ENCODE measurements at regions not wholly inside any gene's neighbourhood (a gene's known extent, or its start where the extent isn't known, plus 50 kb on each side); places are given as distances from the start of the nearest gene placed in this dataset.

GRCh38 chr5:96203761-96204160 is 229.3 kb downstream of the PCSK1 start:
- Histone ChIP-seq H3K4me3 (no peak overlapping the region), H3K4me1 (no peaks in the 10 kb centered on the region), H3K27ac (no peak overlapping the region), H3K27me3 (no peaks in the 10 kb centered on the region), H3K36me3 (no peaks in the 10 kb centered on the region), H3K9me3 (peaks cover 0 to 9% (median 3%) of the 10 kb centered on the region in 4 donors)
- WGBS, 2 donors = 61 to 94% methylated on average over 3 of the region's 3 CpGs
- intact Hi-C loops (cut with DNase I) = no loop called here
- TF ChIP-seq POLR2A (IDR thresholded peaks at IDR 0.05) = no peak
- TF ChIP-seq EP300 (IDR thresholded peaks at IDR 0.05) = no peak
- no peak for TF ChIP-seq POLR2AphosphoS5 (IDR thresholded peaks at IDR 0.05)
- no peak for TF ChIP-seq CTCF (IDR thresholded peaks at IDR 0.05)
- no peak for DNase-seq

- Histone ChIP-seq H3K27ac (no peak overlapping the region), H3K27me3 (no peaks in the 10 kb centered on the region), H3K9me3 (peaks cover 0 to 3% (median 0%) of the 10 kb centered on the region in 4 donors), H3K4me1 (no peaks in the 10 kb centered on the region), H3K36me3 (no peaks in the 10 kb centered on the region), H3K4me3 (no peak overlapping the region)
- WGBS, 2 donors = 96 to 97% methylated on average over 3 of the region's 3 CpGs
- intact Hi-C loops (cut with DNase I) = no loop called here
- no peak for DNase-seq
- TF ChIP-seq POLR2AphosphoS5 (IDR thresholded peaks at IDR 0.05) = no peak
- no peak for TF ChIP-seq CTCF (IDR thresholded peaks at IDR 0.05)
- no peak for TF ChIP-seq POLR2A (IDR thresholded peaks at IDR 0.05)
- TF ChIP-seq EP300 (IDR thresholded peaks at IDR 0.05) = no peak
Measured at GRCh38 chr5:96201503-96201902, 231.5 kb downstream of the PCSK1 start.

GRCh38 chr5:96200641-96201040 is 232.4 kb downstream of the PCSK1 start:
- DNase-seq = no peak
- Histone ChIP-seq H3K4me1 (no peaks in the 10 kb centered on the region), H3K27ac (no peak overlapping the region), H3K9me3 (no peaks in the 10 kb centered on the region), H3K4me3 (no peak overlapping the region), H3K36me3 (no peaks in the 10 kb centered on the region), H3K27me3 (no peaks in the 10 kb centered on the region)
- intact Hi-C loops (cut with DNase I) = no loop called here
- TF ChIP-seq CTCF (IDR thresholded peaks at IDR 0.05) (no peak), EP300 (IDR thresholded peaks at IDR 0.05) (no peak), POLR2AphosphoS5 (IDR thresholded peaks at IDR 0.05) (no peak), POLR2A (IDR thresholded peaks at IDR 0.05) (no peak)
- WGBS, 2 donors = 8 to 46% methylated on average over 1 of the region's 1 CpG

GRCh38 chr5:96199713-96200183 is 233.3 kb downstream of the PCSK1 start:
- intact Hi-C loops (cut with DNase I) = no loop called here

More at GRCh38 chr5:96199713-96200183, 233.3 kb downstream of the PCSK1 start:
- TF ChIP-seq POLR2AphosphoS5 (IDR thresholded peaks at IDR 0.05) (no peak), EP300 (IDR thresholded peaks at IDR 0.05) (no peak), POLR2A (IDR thresholded peaks at IDR 0.05) (no peak), CTCF (IDR thresholded peaks at IDR 0.05) (no peak)
- no peaks in the 10 kb centered on the region for H3K9me3 ChIP-seq
- H3K27me3 ChIP-seq = no peaks in the 10 kb centered on the region
- 21 to 65% methylated on average over 4 of the region's 4 CpGs for WGBS, 2 donors
- no peak overlapping the region for H3K27ac ChIP-seq
- H3K36me3 ChIP-seq = no peaks in the 10 kb centered on the region
- H3K4me1 ChIP-seq = peaks cover 0 to 5% (median 0%) of the 10 kb centered on the region in 4 donors
- no peak for DNase-seq
- no peak overlapping the region for H3K4me3 ChIP-seq

All from sigmoid colon (tissue), 6 donors.